Dedifferentiated amniotic fluid mesenchymal stem cell (primary cell): ENCODE measurements at regions not wholly inside any gene's neighbourhood (a gene's known extent, or its start where the extent isn't known, plus 50 kb on each side); places are given as distances from the start of the nearest gene placed in this dataset.
A peak's percentile ranks its signal among the peaks of the same experiment; 100 is the strongest.
"Not testable (repeated sequence)": the region's sequence is repeated elsewhere in the genome, so short reads cannot be mapped to it uniquely, and the experiment has no call there.

ENCODE experiments used
- DNase-seq: peaks from one replicate; pipeline ENCODE4 v3.0.0-alpha.2; 2016; ENCODE audit errors: extremely low spot score

GRCh38 chr1:94303005-94303404 is 65.6 kb upstream of the ARHGAP29 start:
- DNase-seq: no peak

DNA sequence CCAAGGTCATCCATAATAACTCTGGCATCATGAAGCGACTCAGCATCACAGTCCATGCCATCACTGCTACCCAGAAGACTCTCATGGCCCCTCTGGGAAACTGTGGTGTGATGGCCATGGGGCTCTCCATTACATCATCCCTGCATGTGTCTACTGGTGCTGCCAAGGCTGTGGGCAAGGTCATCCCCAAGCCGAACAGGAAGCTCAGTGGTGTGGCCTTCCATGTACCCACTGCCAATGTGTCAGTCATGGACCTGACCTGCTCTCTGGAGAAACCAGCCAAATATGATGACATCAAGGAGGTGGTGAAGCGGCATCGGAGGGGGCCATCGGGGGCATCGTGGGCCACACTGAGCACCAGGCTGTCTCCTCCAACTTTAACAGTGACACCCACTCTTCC is 65.1 kb upstream of the ARHGAP29 start:
- DNase-seq: no peak

DNA sequence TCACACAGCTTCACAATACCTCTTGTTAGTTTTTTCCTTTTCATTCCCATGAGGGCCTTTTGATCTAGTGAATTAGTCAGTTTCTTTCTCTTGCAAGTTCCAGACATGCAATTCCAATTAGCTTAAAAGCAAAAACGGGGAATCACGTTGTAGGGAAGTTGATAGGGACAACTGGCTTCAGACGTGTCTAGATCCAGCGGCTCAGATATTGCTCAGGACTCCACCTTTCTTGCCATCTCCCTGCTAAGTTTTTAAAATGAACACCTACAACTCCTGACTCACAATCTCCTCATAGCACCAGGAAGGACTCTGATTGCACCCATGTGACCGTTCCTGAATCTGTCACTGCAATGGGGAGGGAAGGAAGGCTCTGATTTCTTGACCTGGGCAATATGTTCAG is 63.8 kb upstream of the ARHGAP29 start:
- DNase-seq: no peak

- DNase-seq: no peak
These were observed 63.3 kb upstream of the ARHGAP29 start for GRCh38 chr1:94300731-94301130.

- no peak for DNase-seq
These were observed 62.5 kb upstream of the ARHGAP29 start for GRCh38 chr1:94299627-94300553.

DNA sequence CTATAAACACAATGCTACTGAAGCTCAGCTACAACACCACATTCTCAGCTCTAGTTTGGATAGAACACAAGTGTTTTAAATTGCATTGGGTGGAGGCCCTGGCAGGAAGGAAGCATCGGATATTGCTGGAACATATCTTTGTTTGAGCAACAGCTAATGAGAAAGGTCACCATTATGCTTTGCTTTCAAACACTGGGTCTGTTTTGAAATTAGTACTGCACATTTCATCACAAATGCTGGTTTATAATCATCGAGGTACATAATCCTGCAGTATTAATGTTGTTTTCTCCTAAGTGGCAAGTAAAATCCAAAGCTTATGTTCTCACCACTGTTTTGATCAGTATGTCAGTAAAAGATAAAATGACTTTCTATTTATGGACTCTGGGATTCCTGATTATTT is 61.5 kb upstream of the ARHGAP29 start:
- no peak for DNase-seq

DNA sequence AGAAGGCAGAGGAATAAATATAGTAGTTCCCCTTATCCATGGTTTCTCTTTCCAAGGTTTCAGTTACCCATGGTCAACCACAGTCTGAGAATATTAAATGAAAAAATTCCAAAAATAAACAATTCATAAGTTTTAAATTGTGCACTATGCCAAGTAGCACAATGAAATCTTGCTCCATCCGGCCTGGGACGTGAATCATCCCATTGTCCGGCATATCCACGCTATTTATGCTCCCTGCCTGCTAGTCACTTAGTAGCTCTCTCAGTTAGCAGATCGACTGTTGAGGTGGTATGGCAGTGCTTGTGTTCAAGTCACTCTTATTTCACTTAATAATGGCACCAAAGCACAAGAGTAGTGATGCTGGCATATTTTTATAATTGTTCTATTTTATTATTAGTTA is 58.6 kb upstream of the ARHGAP29 start:
- peak; percentile 75 for DNase-seq

GRCh38 chr1:94292978-94293377 is 55.6 kb upstream of the ARHGAP29 start:
- DNase-seq: not testable (repeated sequence)

GRCh38 chr1:94289244-94289643 is 51.9 kb upstream of the ARHGAP29 start:
- not testable (repeated sequence) for DNase-seq
